ENCODE measurements at regions not wholly inside any gene's neighbourhood (a gene's known extent, or its start where the extent isn't known, plus 50 kb on each side); places are given as distances from the start of the nearest gene placed in this dataset.

- no peak overlapping the region for H3K27ac ChIP-seq (ENCODE audit: low read depth in 1 of 2, low read length in 2 of 2)
- no peaks in the 10 kb centered on the region for H3K27me3 ChIP-seq (ENCODE audit: control insufficient read depth in 4 of 4, insufficient read depth in 4 of 4, low read length in 3 of 4)
- TF ChIP-seq GABPA (IDR thresholded peaks at IDR 0.05 in 1 of 2, conservative IDR thresholded peaks at IDR 0.05 in 1 of 2): no peak
- no peak for TF ChIP-seq YY1 (IDR thresholded peaks at IDR 0.05)
- TF ChIP-seq HNF4G (IDR thresholded peaks at IDR 0.05): no peak
- no peak for TF ChIP-seq SP1 (IDR thresholded peaks at IDR 0.05)
- no peak for TF ChIP-seq MAX (IDR thresholded peaks at IDR 0.05)
- no peak for TF ChIP-seq FOXA2 (IDR thresholded peaks at IDR 0.05)
- TF ChIP-seq RAD21 (IDR thresholded peaks at IDR 0.05): no peak
- no peak for TF ChIP-seq JUND (IDR thresholded peaks at IDR 0.05)
- no peak for TF ChIP-seq TAF1 (conservative IDR thresholded peaks at IDR 0.05)
- TF ChIP-seq, protein P1, sequence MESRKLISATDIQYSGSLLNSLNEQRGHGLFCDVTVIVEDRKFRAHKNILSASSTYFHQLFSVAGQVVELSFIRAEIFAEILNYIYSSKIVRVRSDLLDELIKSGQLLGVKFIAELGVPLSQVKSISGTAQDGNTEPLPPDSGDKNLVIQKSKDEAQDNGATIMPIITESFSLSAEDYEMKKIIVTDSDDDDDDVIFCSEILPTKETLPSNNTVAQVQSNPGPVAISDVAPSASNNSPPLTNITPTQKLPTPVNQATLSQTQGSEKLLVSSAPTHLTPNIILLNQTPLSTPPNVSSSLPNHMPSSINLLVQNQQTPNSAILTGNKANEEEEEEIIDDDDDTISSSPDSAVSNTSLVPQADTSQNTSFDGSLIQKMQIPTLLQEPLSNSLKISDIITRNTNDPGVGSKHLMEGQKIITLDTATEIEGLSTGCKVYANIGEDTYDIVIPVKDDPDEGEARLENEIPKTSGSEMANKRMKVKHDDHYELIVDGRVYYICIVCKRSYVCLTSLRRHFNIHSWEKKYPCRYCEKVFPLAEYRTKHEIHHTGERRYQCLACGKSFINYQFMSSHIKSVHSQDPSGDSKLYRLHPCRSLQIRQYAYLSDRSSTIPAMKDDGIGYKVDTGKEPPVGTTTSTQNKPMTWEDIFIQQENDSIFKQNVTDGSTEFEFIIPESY (IDR thresholded peaks at IDR 0.05): no peak
- TF ChIP-seq, protein P2, sequence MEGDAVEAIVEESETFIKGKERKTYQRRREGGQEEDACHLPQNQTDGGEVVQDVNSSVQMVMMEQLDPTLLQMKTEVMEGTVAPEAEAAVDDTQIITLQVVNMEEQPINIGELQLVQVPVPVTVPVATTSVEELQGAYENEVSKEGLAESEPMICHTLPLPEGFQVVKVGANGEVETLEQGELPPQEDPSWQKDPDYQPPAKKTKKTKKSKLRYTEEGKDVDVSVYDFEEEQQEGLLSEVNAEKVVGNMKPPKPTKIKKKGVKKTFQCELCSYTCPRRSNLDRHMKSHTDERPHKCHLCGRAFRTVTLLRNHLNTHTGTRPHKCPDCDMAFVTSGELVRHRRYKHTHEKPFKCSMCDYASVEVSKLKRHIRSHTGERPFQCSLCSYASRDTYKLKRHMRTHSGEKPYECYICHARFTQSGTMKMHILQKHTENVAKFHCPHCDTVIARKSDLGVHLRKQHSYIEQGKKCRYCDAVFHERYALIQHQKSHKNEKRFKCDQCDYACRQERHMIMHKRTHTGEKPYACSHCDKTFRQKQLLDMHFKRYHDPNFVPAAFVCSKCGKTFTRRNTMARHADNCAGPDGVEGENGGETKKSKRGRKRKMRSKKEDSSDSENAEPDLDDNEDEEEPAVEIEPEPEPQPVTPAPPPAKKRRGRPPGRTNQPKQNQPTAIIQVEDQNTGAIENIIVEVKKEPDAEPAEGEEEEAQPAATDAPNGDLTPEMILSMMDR (IDR thresholded peaks at IDR 0.05; ENCODE audit: low read depth, low read length, missing input control): no peak
- no peak overlapping the region for H3K9ac ChIP-seq (ENCODE audit: low read depth in 1 of 2, low read length in 2 of 2)
- no peak overlapping the region for H3K4me3 ChIP-seq (ENCODE audit: low read depth in 1 of 3, low read length in 3 of 3)
- no peaks in the 10 kb centered on the region for H3K9me3 ChIP-seq (ENCODE audit: control insufficient read depth in 4 of 4, low read length in 3 of 4)
- WGBS: 86% methylated on average over 7 of the region's 7 CpGs
- DNase-seq (ENCODE audit: low spot score): no peak
- H3K36me3 ChIP-seq (ENCODE audit: control insufficient read depth in 4 of 4, insufficient read depth in 3 of 4, low read depth in 1 of 4, low read length in 3 of 4): no peaks in the 10 kb centered on the region
- H3K4me1 ChIP-seq (ENCODE audit: control insufficient read depth in 4 of 4, insufficient read depth in 4 of 4, low read length in 3 of 4): no peaks in the 10 kb centered on the region
Observed at GRCh38 chr2:7407001-7407400, 489.8 kb downstream of the RNF144A start.

- H3K9ac ChIP-seq (ENCODE audit: low read depth in 1 of 2, low read length in 2 of 2): no peak overlapping the region
- TF ChIP-seq FOXA1 (IDR thresholded peaks at IDR 0.05): no peak
- no peak for TF ChIP-seq HNF4G (IDR thresholded peaks at IDR 0.05)
- TF ChIP-seq SP1 (IDR thresholded peaks at IDR 0.05): no peak
- TF ChIP-seq GABPA (IDR thresholded peaks at IDR 0.05 in 1 of 2, conservative IDR thresholded peaks at IDR 0.05 in 1 of 2): no peak
- no peak for TF ChIP-seq YY1 (IDR thresholded peaks at IDR 0.05)
- no peak for TF ChIP-seq NR2F2 (IDR thresholded peaks at IDR 0.05)
- TF ChIP-seq, protein P3, sequence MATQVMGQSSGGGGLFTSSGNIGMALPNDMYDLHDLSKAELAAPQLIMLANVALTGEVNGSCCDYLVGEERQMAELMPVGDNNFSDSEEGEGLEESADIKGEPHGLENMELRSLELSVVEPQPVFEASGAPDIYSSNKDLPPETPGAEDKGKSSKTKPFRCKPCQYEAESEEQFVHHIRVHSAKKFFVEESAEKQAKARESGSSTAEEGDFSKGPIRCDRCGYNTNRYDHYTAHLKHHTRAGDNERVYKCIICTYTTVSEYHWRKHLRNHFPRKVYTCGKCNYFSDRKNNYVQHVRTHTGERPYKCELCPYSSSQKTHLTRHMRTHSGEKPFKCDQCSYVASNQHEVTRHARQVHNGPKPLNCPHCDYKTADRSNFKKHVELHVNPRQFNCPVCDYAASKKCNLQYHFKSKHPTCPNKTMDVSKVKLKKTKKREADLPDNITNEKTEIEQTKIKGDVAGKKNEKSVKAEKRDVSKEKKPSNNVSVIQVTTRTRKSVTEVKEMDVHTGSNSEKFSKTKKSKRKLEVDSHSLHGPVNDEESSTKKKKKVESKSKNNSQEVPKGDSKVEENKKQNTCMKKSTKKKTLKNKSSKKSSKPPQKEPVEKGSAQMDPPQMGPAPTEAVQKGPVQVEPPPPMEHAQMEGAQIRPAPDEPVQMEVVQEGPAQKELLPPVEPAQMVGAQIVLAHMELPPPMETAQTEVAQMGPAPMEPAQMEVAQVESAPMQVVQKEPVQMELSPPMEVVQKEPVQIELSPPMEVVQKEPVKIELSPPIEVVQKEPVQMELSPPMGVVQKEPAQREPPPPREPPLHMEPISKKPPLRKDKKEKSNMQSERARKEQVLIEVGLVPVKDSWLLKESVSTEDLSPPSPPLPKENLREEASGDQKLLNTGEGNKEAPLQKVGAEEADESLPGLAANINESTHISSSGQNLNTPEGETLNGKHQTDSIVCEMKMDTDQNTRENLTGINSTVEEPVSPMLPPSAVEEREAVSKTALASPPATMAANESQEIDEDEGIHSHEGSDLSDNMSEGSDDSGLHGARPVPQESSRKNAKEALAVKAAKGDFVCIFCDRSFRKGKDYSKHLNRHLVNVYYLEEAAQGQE (IDR thresholded peaks at IDR 0.05): no peak
- TF ChIP-seq TAF1 (conservative IDR thresholded peaks at IDR 0.05): no peak
- TF ChIP-seq, protein P2 (IDR thresholded peaks at IDR 0.05; ENCODE audit: low read depth, low read length, missing input control): no peak
- TF ChIP-seq FOXA2 (IDR thresholded peaks at IDR 0.05): no peak
- no peak for TF ChIP-seq MAX (IDR thresholded peaks at IDR 0.05)
- TF ChIP-seq EGR1 (IDR thresholded peaks at IDR 0.05; ENCODE audit: low read depth in 2 of 2): no peak
- no peak for TF ChIP-seq RXRA (IDR thresholded peaks at IDR 0.05)
- TF ChIP-seq RAD21 (IDR thresholded peaks at IDR 0.05): no peak
- TF ChIP-seq, protein P1 (IDR thresholded peaks at IDR 0.05): no peak
- TF ChIP-seq, protein P4, sequence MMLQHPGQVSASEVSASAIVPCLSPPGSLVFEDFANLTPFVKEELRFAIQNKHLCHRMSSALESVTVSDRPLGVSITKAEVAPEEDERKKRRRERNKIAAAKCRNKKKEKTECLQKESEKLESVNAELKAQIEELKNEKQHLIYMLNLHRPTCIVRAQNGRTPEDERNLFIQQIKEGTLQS (IDR thresholded peaks at IDR 0.05): no peak
- TF ChIP-seq HNF4A (conservative IDR thresholded peaks at IDR 0.05): no peak
- no peak for TF ChIP-seq JUND (IDR thresholded peaks at IDR 0.05)
- no peaks in the 10 kb centered on the region for H3K27me3 ChIP-seq (ENCODE audit: control insufficient read depth in 4 of 4, insufficient read depth in 4 of 4, low read length in 3 of 4)
- DNase-seq (ENCODE audit: low spot score): no peak
- H3K9me3 ChIP-seq (ENCODE audit: control insufficient read depth in 4 of 4, low read length in 3 of 4): no peaks in the 10 kb centered on the region
- H3K27ac ChIP-seq (ENCODE audit: low read depth in 1 of 2, low read length in 2 of 2): no peak overlapping the region
- H3K4me3 ChIP-seq (ENCODE audit: low read depth in 1 of 3, low read length in 3 of 3): no peak overlapping the region
- no peaks in the 10 kb centered on the region for H3K36me3 ChIP-seq (ENCODE audit: control insufficient read depth in 4 of 4, insufficient read depth in 3 of 4, low read depth in 1 of 4, low read length in 3 of 4)
- 93% methylated on average over 6 of the region's 6 CpGs for WGBS
- no peaks in the 10 kb centered on the region for H3K4me1 ChIP-seq (ENCODE audit: control insufficient read depth in 4 of 4, insufficient read depth in 4 of 4, low read length in 3 of 4)
Observed at GRCh38 chr2:7407906-7408680, 490.9 kb downstream of the RNF144A start.
